GM21723 (cell line): ENCODE measurements at regions not wholly inside any gene's neighbourhood (a gene's known extent, or its start where the extent isn't known, plus 50 kb on each side); places are given as distances from the start of the nearest gene placed in this dataset.
"Not testable (repeated sequence)": the region's sequence is repeated elsewhere in the genome, so short reads cannot be mapped to it uniquely, and the experiment has no call there.

Source experiments
- ATAC-seq: cut with Tn5 transposase; IDR thresholded peaks from one replicate; pipeline ENCODE4 v1.9.1; 2021; ENCODE audit warnings: mild to moderate bottlenecking, moderate library complexity; ENCODE audit not compliant: unreplicated experiment

DNA sequence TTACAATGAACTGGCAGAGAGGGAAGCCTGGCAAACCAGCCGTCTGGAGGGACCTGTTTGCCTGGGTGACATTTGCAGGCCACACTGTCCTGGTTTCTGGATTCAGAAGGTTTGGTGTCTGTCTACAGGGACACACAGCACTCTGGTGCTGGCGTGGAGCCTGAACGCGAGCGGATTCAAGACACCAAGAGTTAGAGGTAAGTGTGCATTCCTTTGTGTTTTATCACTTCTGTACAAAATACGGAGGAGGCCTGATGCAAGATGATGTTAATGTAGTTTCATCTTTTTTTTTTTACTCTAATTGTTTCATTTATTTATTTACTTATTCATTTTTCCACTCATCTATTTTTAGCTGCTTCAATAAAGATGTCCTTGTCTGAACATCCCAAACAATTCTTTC is 485.3 kb upstream of the ADARB2 start:
- no peak for ATAC-seq

DNA sequence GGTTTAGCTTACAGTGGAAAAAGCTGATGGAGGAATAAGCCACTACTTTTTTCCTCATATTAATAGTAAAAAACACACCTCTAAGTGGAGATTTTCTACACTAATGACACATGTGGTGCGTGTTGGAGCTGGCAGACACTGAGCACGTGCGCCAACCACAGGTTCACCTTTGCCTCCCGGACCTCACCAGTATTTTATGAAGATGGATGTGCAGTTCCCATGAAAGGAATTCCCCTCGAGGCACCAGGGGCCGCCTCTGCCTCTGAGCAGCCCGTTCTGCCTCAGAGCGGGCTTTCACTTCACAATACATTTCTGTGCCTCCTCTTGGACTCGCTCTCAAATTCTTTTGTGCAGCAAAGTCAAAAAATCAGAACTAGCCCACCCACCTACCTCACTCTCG is 477.5 kb upstream of the ADARB2 start:
- ATAC-seq, result no peak

DNA sequence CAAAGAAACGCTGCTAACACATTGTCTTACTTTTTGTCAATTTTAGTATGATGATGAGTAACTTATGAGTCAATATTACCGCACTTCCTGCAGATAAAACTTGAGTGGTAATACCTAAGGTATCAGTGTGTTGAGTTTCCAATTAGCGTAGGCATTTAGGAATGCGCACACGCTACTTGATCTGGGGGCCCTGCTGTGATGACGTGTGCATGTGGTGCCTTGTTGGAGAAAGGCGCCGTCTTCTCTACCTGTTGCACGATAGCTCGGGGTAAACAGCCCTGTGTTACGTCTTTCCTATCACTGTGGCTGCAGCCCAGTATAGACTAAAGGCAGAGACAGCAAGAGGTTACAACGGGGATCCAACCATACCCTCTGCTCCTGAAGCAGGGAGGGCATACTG is 476.8 kb upstream of the ADARB2 start:
- ATAC-seq, result no peak

DNA sequence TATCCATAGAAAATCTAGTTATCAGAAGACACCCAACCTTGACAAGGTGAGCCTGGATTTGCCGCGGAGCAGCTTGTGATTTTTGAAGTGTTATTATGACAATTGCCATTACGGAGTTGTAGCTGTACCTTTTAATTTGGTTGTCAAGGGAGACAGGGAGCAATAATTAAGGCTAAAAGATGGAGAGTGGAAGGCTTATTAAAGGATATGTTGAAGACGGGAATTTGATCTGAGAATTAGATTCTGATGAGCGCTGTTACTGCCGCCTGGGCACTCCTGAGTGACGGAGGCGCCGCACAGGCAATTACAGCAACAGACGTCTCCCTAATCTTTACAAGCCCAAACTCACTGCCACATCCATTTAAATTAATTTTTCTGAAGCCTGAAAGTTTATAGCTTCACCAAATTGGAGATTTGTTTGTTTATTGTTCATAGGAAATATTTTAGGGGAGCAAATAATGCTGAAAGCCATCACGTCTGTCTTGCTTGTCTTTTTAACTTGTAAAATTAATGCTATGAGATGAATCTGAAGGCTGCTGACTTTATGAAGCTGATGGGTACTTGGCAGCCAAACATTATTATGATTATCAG is 475.0 kb upstream of the ADARB2 start:
- no peak for ATAC-seq

DNA sequence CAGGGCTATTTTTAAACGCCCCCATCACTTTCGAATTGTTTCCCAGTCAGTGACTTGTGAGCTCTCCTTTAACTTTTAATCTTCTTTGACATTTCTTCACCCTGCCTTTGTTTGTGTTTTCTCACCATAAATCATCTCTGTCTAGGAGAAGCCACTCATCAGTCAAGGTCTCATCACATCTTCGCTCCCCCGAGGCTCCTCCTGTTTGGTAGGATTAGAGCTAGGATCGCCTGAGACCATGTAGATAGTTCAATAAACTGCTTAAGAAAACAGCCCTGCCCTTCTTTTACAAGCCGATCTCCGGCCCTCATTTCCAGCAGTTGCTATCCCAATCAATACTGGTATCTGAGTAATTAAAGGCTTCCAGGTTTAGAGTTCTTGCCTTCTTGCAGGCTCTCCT is 472.8 kb upstream of the ADARB2 start:
- ATAC-seq, result no peak

DNA sequence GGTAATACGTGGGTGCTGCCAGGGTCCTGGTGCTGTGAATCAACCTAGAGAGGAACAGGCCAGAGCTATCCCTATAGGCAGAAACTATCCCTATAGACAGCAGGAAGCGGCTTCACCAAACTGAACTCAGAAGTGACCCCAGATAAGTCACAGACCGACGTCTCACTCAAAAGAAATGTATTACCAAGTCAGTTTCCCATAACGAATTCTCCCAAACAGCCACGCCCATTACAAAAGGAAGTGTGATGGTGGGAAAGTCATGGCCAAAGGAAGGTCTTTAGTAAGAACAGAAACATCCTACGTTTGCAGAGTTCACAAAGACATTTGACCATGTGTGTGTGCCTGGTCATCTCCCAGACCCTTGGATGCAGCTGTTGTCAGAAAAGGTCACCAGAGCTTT is 470.8 kb upstream of the ADARB2 start:
- ATAC-seq, result no peak

DNA sequence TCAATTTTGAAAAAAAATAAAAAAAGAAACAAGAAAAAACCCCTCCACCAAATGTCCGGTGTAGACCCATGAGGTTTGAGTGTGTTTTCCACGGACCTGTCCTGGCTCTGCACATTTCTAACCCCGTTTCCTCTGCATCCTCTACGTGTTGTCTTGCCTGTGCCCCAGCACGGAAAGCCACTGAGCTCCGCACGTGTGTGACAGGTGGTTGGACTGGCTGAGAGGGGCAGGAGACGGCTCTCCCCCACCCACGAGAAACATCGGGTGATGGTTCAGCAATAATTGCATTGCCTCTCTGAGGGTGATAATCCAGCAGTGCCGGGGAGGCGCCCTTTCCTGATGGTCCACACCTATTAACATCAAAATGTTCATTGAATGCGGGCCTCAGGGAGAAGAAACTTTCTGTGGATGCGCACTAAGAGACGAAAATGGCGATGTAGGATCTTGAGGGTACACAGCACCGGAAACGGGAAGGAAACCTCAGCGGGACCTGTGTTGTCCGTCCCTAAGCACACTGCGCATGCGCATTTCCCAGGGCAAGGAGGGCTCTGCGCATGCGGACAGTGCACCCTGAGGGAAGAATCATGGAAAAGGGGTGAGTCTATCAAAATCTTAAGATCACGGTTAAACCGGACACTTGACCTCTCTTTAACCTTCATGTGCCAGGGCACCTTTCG is 470.1 kb upstream of the ADARB2 start:
- no peak for ATAC-seq

DNA sequence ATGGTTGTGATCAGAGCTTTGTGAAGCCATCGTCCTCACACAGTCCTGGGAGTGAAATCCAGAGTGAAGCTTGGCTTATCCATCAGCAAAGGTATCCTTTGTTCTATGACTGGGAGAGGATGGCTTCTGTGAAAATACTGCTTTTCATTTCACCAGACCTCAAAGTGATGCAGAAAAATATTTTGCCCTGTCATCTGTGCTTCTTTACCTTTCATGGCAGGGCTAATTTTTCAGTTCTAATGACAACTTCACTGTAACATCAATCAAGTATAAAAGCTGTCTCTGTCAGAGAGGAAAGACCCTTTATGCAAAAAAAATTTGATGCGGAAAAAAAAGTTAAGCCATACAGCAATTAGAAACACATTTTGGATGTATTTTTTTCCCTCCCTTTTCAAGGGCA is 468.1 kb upstream of the ADARB2 start:
- ATAC-seq, result no peak

DNA sequence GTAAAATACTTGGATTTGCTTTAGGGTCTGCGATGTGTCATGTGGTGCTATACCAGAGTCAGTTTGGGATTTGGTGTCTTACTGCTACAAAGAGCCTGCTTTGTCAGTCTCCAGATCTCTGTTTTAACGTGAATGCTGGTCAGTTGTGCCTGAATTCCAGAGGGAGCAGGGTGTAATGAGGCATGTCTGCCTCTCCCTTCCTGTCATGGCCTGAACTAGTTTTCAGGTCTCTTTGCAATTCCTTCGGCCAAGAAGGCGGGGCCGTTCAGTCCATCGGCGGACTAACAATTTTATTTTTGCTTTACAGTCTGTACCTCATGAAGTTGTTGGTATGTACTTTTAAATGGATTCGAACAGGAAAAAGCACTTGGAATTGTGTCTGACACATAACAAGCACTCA is 465.1 kb upstream of the ADARB2 start:
- no peak for ATAC-seq

DNA sequence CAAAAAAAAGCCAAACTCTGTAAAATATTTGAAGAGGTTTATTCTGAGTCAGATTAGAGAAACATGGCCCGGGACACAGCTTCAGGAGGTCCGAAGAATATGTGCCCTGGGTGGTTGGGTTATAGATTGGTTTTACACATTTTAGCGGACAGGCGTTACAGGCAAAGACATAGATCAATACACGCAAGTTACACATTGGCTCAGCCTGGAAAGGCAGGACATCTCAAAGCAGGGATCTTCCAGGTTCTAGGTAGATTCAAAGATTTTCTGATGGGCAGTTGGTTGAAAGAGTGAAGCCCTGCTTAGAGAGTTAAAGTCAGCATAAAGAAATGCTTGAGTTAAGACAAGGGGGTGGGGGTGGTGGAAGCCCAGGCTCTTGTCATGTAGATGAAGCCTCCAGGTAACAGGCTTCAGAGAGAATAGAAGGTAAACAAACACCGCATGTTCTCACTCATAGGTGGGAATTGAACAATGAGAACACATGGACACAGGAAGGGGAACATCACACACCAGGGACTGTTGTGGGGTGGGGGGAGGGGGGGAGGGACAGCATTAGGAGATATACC is 464.3 kb upstream of the ADARB2 start:
- ATAC-seq, result no peak

DNA sequence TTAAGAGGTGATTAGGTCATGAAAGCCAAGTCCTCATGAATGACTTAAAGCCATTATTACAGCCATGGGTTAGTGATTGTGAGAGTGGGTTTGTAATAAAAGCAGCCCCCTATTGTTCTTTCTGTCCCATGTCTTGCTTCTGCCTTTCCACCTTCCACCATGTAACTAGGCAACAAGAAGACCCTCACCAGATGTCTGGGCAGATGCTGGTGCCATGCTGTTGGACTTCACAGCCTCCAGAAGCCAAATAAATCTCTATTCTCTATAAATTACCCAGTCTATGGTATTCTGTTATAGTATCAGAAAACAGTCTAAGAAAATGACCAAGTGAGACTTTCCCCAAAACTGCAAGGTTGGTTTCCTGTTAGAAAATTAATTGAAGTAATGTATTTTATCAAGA is 460.3 kb upstream of the ADARB2 start:
- no peak for ATAC-seq

DNA sequence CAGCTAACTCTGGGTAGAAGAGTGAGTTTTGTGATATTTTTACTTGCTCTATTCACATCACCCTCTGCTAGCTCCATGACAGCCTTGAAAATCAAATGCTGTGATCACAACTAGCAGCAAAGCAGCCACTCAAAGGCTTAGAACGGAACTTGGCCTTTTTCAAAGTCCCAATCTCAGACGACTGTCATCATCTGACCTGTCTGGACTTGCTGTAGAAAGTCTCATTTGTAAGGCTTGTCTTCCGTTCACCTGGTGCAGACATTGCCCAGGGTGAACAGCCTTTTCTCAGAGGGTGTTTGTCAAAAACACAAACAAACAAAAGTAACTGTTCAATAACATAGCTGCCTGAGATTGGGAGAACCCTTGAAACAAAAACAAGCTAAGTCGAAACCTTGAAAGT is 458.9 kb upstream of the ADARB2 start:
- ATAC-seq, result no peak

DNA sequence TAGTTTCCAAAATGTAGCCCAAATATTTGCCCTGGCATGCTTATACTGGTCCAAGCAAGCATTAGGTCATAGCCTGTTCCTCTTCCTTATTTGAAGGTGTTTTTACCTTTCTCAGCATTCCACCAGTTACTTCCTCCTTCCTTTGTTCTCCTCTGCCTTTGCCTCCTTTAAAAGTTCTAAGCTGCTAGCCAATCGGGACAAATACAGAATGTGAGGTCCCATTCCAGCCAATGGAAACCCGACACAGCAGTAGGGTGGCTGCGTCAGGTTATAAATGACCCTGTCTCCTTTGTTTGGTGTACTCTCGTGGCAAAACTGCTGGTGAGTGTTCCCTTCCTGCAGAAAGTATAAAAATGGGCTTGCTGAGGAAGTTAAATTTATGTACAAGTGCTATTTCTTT is 452.0 kb upstream of the ADARB2 start:
- ATAC-seq, result not testable (repeated sequence)

DNA sequence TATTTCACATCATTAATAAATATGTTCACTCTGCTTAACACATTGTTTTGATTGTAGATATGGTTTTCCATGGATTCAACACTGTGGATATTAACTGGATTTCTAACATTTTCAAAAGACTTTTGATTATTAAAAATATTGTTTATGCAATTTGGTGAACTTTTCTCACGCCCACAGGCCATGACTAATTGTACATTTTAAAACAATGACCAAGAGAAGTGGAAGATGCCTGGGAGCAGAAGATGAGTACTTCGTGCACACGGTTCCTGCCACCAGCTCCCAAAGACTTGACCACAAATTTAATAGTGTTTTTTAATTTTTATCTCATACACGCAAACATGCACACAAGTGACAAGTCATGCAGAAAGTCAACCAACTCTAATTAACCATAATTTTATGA is 451.0 kb upstream of the ADARB2 start:
- no peak for ATAC-seq

DNA sequence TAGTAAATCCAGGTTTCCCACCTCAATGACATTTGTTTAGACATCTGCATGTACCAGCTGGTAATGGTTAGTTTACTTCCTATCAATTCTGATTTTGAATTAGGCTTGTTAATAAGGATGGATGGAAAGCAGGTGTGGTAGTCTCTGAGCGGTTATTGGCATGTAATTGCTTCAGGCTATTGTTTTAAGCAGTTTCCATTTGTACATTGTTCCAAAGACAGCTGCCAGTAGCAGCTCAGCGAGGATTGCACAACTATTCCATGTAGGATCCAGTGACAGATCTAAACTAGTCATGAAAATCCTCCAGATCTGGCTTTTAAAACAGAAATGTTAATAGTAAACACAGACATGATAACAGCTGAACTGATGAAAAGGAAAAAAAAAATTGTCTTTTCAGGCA is 436.0 kb upstream of the ADARB2 start:
- no peak for ATAC-seq

DNA sequence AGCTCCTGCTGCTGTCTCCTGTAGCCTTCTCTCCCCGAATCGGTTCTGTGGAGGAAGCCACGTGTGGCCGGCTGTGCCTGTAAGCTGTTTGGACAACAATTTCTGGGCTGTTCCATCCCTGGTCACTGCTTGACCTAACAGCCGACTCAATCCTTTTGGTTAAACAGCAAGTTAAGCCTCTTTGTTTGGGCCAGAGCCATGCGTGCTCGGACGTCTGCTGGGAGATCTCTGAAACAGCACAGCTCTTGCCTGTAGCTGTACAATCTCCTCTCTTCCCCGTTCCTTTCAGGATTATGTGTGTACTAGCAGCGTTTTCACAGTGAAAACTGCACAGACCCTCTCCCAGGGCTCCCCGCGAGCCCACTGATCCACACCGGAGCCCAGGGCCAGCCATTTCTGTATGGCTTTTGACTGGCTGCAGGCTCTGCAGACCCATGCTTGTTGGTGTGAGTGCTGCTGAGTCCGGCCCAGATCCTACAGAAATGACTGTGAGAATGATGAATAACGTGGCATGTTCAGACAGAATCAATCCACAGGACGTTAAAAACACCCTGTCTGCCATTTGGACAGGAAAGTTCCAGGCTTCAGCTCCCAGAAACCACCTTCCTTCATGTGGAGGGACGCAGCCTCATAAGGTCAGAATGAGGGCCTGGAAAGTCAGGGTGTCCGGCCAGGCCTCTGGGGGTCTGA is 428.6 kb upstream of the ADARB2 start:
- no peak for ATAC-seq

DNA sequence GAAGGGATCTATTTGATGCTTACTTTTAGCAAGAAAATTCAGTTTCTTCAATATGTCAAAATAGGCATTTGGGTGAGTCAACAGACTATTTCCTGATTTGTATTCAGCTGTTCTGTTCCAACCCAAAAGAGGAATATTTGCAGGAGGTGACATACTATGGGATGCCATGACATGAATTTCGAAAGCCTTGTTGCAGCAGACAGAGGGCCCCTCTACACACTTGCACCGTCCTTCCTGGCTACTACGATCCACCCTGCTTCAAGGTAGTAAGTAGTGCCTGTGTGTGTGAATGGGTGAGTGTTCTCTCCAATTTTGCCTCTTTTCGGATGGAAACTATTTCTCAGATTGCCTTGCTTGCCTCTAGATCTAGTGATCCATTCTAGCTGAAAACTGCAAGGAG is 413.0 kb upstream of the ADARB2 start:
- ATAC-seq, result no peak

DNA sequence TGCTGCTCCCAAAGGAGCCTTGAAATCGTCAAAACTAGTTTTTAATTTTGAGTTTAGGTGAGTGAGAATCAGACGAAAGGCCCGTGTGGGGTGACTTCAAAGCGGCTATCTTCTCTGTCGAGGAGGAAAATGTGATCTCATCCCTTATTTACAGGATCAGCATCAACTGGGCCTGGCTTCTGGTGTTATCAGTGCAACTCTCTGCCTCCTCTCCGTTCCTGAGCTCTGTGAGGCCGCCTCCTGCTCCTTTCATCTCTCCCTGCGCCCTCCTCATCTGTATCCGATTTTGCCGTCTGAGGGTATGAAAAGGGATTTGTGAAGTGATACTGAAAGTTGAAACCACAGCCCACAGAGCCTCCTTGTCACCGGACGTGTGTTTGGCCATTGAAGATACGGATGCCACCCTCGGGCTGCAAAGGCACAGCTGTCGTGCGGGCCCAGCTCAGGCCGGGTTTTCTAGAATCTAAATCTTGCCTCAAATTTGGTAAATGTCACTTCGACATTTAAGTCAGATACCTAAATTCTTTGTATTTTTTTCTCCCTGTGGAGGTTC is 408.7 kb upstream of the ADARB2 start:
- ATAC-seq, result no peak

DNA sequence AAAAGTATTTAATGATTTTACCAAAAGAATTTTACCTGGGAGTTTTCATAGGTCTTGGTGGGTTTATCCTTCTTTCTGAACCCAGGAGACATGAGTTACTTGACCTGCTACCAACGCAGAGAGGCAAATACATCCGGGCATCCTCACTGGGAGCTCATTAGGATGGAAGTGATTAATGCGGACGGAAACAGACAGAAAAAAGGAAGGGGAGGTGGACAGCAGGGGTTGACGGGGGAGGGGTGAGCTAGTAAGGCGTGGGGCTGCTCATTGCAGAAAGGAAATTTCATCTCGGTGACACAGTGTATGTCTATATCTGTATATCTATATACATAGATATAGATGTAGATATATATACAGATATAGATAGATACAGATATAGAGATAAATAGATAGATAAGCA is 408.2 kb upstream of the ADARB2 start:
- ATAC-seq, result no peak

DNA sequence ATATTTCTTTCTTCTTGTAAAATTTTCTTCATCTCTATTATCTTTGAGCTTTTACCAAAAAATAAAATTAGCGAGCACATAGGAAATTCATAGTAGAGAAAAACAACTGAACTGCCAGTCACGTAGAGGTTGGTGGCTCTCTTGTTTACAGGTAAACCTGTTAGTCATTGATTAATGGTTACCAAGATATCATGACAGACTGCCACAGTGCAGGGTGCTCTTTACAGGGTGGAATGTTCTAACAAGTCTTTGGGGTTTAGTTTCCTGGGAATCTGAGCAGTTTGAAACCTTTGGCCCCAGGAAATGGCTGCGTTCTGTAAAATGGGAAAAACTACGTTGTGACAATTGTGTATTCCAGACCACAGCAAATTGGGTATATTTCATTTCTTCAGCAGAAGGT is 407.3 kb upstream of the ADARB2 start:
- no peak for ATAC-seq

DNA sequence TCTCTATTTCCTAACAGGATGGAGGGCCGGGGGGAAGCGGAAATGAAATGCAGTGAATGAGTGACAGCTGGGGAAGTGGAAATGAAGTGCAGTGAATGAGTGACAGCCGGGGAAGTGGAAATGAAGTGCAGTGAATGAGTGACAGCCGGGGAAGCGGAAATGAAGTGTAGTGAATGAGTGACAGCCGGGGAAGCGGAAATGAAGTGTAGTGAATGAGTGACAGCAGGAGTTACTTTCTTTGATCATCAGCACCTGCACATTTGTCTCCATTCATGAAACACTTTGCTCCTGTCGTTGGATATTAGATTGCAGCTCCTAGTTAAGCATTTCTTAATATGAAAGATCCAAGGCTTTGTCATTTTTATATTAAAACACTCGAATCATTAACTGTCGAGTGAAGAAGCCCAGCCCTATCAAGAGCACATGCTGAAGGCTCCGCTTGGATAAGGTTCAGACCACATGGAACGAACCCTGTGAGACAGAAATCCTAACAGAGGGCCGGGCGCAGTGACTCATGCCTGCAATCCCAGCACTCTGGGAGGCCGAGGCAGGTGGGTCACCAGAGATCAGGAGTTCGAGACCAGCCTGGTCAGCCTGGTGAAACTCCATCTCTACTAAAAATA is 406.0 kb upstream of the ADARB2 start:
- no peak for ATAC-seq

DNA sequence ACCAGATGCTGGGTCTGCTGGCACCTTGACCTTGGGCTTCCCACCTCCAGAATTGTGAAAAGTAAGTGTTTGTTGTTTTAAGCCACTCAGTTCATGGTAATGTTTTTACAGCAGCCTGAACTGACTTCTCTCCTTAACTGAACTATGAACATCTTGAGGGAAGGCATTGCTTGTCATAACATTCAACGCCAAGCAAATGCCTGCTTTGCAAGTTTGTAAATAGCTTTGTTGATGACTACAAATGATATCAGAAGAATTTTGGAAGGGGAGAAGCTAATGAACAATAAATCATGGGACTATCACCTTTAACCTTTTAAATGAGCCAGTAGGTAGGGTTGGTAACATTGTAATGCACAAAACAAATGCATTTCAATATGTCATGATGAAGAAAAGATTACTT is 402.4 kb upstream of the ADARB2 start:
- no peak for ATAC-seq
